ENCODE measurements at regions not wholly inside any gene's neighbourhood (a gene's known extent, or its start where the extent isn't known, plus 50 kb on each side); places are given as distances from the start of the nearest gene placed in this dataset.

DNA sequence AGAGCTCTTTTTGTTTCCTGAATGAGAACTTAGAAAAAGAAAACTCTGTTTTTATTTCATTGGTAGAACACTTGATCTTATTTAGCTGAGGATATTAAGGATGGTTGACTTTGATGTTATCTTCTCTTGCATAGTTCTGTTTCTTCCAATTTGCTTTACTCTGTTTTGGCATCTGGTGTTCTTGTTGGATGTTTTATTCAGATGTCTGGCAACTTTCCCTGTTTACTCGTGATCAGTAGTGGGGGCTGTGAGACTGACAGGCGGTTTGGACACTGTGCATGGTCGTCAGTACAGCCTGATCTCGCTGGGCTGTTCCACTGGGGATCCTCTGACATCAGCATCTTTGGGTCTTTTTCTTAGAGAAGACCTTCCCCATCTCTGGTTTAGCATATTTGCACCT lies 100.1 kb downstream of the TSN start:
- Histone ChIP-seq H3K4me3 (replicated peaks; ENCODE audit: insufficient read depth, low read length) (no peak overlapping the region), H3K27me3 (ENCODE audit: insufficient read depth, poor library complexity, severe bottlenecking) (peaks cover 5% of the 10 kb centered on the region), H3K27ac (replicated peaks) (no peak overlapping the region)
- TF ChIP-seq GABPA (IDR thresholded peaks at IDR 0.05; ENCODE audit: low read depth) (no peak), SPI1 (IDR thresholded peaks at IDR 0.05; ENCODE audit: borderline replicate concordance, low read depth) (no peak), POLR2AphosphoS5 (IDR thresholded peaks at IDR 0.05; ENCODE audit: low read depth) (no peak)
- TF ChIP-seq, protein P1, sequence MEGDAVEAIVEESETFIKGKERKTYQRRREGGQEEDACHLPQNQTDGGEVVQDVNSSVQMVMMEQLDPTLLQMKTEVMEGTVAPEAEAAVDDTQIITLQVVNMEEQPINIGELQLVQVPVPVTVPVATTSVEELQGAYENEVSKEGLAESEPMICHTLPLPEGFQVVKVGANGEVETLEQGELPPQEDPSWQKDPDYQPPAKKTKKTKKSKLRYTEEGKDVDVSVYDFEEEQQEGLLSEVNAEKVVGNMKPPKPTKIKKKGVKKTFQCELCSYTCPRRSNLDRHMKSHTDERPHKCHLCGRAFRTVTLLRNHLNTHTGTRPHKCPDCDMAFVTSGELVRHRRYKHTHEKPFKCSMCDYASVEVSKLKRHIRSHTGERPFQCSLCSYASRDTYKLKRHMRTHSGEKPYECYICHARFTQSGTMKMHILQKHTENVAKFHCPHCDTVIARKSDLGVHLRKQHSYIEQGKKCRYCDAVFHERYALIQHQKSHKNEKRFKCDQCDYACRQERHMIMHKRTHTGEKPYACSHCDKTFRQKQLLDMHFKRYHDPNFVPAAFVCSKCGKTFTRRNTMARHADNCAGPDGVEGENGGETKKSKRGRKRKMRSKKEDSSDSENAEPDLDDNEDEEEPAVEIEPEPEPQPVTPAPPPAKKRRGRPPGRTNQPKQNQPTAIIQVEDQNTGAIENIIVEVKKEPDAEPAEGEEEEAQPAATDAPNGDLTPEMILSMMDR (IDR thresholded peaks at IDR 0.05; ENCODE audit: insufficient read depth, low read length), result no peak
- TF ChIP-seq, protein P2, sequence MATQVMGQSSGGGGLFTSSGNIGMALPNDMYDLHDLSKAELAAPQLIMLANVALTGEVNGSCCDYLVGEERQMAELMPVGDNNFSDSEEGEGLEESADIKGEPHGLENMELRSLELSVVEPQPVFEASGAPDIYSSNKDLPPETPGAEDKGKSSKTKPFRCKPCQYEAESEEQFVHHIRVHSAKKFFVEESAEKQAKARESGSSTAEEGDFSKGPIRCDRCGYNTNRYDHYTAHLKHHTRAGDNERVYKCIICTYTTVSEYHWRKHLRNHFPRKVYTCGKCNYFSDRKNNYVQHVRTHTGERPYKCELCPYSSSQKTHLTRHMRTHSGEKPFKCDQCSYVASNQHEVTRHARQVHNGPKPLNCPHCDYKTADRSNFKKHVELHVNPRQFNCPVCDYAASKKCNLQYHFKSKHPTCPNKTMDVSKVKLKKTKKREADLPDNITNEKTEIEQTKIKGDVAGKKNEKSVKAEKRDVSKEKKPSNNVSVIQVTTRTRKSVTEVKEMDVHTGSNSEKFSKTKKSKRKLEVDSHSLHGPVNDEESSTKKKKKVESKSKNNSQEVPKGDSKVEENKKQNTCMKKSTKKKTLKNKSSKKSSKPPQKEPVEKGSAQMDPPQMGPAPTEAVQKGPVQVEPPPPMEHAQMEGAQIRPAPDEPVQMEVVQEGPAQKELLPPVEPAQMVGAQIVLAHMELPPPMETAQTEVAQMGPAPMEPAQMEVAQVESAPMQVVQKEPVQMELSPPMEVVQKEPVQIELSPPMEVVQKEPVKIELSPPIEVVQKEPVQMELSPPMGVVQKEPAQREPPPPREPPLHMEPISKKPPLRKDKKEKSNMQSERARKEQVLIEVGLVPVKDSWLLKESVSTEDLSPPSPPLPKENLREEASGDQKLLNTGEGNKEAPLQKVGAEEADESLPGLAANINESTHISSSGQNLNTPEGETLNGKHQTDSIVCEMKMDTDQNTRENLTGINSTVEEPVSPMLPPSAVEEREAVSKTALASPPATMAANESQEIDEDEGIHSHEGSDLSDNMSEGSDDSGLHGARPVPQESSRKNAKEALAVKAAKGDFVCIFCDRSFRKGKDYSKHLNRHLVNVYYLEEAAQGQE (IDR thresholded peaks at IDR 0.05; ENCODE audit: insufficient replicate concordance, low read depth), result no peak
- DNase-seq (ENCODE audit: low read depth in 1 of 2, low spot score in 1 of 2), result no peak

DNA sequence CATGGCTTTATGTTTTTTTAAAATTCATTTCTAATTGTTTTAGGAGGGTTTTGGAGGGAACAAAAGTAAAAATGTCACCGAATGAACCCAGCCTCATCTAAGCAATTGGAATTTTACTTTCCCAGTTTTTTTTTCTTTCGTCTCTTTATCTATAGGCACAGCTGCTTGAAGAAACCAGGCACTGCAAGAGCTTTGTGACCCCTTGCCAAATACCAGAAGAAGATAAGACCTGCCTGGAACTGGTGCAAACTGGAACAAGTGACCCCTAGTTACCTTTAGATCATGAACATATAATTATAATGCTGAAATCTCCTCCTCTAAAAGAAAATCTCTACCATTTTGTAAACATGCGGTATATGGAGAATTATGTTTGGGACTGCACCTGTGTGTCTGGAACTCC lies 100.9 kb downstream of the TSN start:
- no peak for DNase-seq (ENCODE audit: low read depth in 1 of 2, low spot score in 1 of 2)
- no peak overlapping the region for H3K27ac ChIP-seq (replicated peaks)
- TF ChIP-seq GABPA (IDR thresholded peaks at IDR 0.05; ENCODE audit: low read depth), result no peak
- no peak for TF ChIP-seq POLR2AphosphoS5 (IDR thresholded peaks at IDR 0.05; ENCODE audit: low read depth)
- TF ChIP-seq, protein P2 (IDR thresholded peaks at IDR 0.05; ENCODE audit: insufficient replicate concordance, low read depth), result no peak
- TF ChIP-seq SPI1 (IDR thresholded peaks at IDR 0.05; ENCODE audit: borderline replicate concordance, low read depth), result no peak
- TF ChIP-seq, protein P1 (IDR thresholded peaks at IDR 0.05; ENCODE audit: insufficient read depth, low read length), result no peak
- H3K27me3 ChIP-seq (ENCODE audit: insufficient read depth, poor library complexity, severe bottlenecking), result peaks cover 5% of the 10 kb centered on the region
- no peak overlapping the region for H3K4me3 ChIP-seq (replicated peaks; ENCODE audit: insufficient read depth, low read length)

DNA sequence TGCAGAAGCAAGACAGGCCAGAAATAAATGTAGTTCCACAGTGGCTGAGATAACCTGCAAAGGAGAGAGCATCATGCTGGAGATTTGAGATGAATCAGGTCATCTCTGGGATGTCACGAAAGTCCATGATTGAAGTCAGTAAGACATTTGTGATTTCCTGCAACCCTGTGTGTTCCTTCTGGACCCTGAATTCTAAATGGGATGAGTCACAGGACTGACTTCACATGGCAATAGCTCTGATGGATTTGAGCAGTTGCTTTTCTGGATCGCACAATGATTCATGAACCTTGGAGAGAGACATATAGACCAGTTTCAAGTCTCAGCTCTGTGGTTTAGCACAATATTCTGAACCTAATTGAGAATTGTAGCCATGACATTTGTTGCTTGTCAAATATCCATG lies 102.9 kb downstream of the TSN start:
- no peak for DNase-seq (ENCODE audit: low read depth in 1 of 2, low spot score in 1 of 2)
- H3K27me3 ChIP-seq (ENCODE audit: insufficient read depth, poor library complexity, severe bottlenecking), result peaks cover 5% of the 10 kb centered on the region
- TF ChIP-seq, protein P1 (IDR thresholded peaks at IDR 0.05; ENCODE audit: insufficient read depth, low read length), result no peak
- TF ChIP-seq POLR2AphosphoS5 (IDR thresholded peaks at IDR 0.05; ENCODE audit: low read depth) (no peak), SPI1 (IDR thresholded peaks at IDR 0.05; ENCODE audit: borderline replicate concordance, low read depth) (no peak), GABPA (IDR thresholded peaks at IDR 0.05; ENCODE audit: low read depth) (no peak)
- TF ChIP-seq, protein P2 (IDR thresholded peaks at IDR 0.05; ENCODE audit: insufficient replicate concordance, low read depth), result no peak
- H3K4me3 ChIP-seq (replicated peaks; ENCODE audit: insufficient read depth, low read length), result no peak overlapping the region
- H3K27ac ChIP-seq (replicated peaks), result no peak overlapping the region

All from HL-60 (cell line).